Common myeloid progenitor, CD34-positive (primary cell): ENCODE measurements at regions not wholly inside any gene's neighbourhood (a gene's known extent, or its start where the extent isn't known, plus 50 kb on each side); places are given as distances from the start of the nearest gene placed in this dataset.
"Not testable (repeated sequence)": the region's sequence is repeated elsewhere in the genome, so short reads cannot be mapped to it uniquely, and the experiment has no call there.

ENCODE experiments used
- CTCF ChIA-PET: fragments of 350-600 bp; sonication (Branson Sonifier 250); formaldehyde crosslinking; loops from one replicate; lab custom pipeline; 2021; ENCODE audit warnings: antibody characterized with exemption; lab: Charles Lee
- POLR2A ChIA-PET: fragments of 350-600 bp; sonication (Branson Sonifier 250); formaldehyde crosslinking; loops from one replicate; lab custom pipeline; 2021; ENCODE audit warnings: antibody characterized with exemption; lab: Charles Lee
- DNase-seq, 3 donors: peaks; one replicate each; pipeline versions ENCODE4 v3.0.0 to v3.0.0-alpha.2; 2013
- H3K27ac ChIP-seq, 2 experiments: 1 replicate in 1 of 2; 2 replicates in 1 of 2; pipeline ENCODE4 v1.7.0; 2013; ENCODE audit warnings: inconsistent platforms in 2 of 2, low read length in 2 of 2, mild to moderate bottlenecking in 2 of 2, low read depth in 1 of 2, moderate library complexity in 1 of 2; ENCODE audit not compliant: severe bottlenecking in 2 of 2, insufficient read depth in 1 of 2, poor library complexity in 1 of 2
- H3K27me3 ChIP-seq, 5 experiments: replicated peaks in 2 of 5; 1 replicate in 3 of 5; 2 replicates in 2 of 5; pipeline versions ENCODE4 v1.6.1 to v1.7.0; 2013; ENCODE audit warnings: low read length in 4 of 5, mild to moderate bottlenecking in 2 of 5, moderate library complexity in 2 of 5, inconsistent platforms in 1 of 5; ENCODE audit not compliant: insufficient read depth in 5 of 5, control insufficient read depth in 4 of 5
- H3K36me3 ChIP-seq, 4 experiments: 1 replicate in 2 of 4; 2 replicates in 2 of 4; pipeline versions ENCODE4 v1.6.1 to v1.7.0; 2013; ENCODE audit warnings: low read length in 3 of 4, control low read depth in 1 of 4, mild to moderate bottlenecking in 1 of 4; ENCODE audit not compliant: control insufficient read depth in 4 of 4, insufficient read depth in 4 of 4
- H3K4me1 ChIP-seq, 4 experiments: 1 replicate in 3 of 4; 2 replicates in 1 of 4; pipeline versions ENCODE4 v1.6.1 to v1.7.1; 2013; ENCODE audit warnings: low read length in 3 of 4, mild to moderate bottlenecking in 3 of 4, control low read depth in 1 of 4, inconsistent platforms in 1 of 4, moderate library complexity in 1 of 4; ENCODE audit not compliant: control insufficient read depth in 4 of 4, insufficient read depth in 4 of 4; ENCODE audit errors: control extremely low read depth in 1 of 4
- H3K4me3 ChIP-seq, 7 experiments: 1 replicate in 4 of 7; 2 replicates in 3 of 7; pipeline versions ENCODE4 v1.5.1 to v1.7.0; 2013; ENCODE audit warnings: mild to moderate bottlenecking in 7 of 7, low read length in 6 of 7, moderate library complexity in 6 of 7, inconsistent platforms in 2 of 7, low read depth in 2 of 7, control low read depth in 1 of 7; ENCODE audit not compliant: insufficient read depth in 4 of 7, control insufficient read depth in 1 of 7; ENCODE audit errors: extremely low read depth in 1 of 7
- H3K9me3 ChIP-seq, 5 experiments: 1 replicate in 4 of 5; 2 replicates in 1 of 5; pipeline versions ENCODE4 v1.6.1 to v1.7.1; 2013; ENCODE audit warnings: low read length in 4 of 5, mild to moderate bottlenecking in 2 of 5, inconsistent platforms in 1 of 5, low read depth in 1 of 5, moderate library complexity in 1 of 5; ENCODE audit not compliant: control insufficient read depth in 4 of 5, insufficient read depth in 2 of 5; ENCODE audit errors: control extremely low read depth in 1 of 5
- WGBS: methylation state at CpG from one replicate; pipeline ENCODE4 v1.1.5; 2013; ENCODE audit not compliant: insufficient coverage; 5-methylcytosine and 5-hydroxymethylcytosine counted together

- Histone ChIP-seq H3K4me1 (no peaks in the 10 kb centered on the region), H3K9me3 (no peaks in the 10 kb centered on the region), H3K4me3 (no peak overlapping the region), H3K27me3 (no peaks in the 10 kb centered on the region), H3K27ac (no peak overlapping the region), H3K36me3 (no peaks in the 10 kb centered on the region)
- CTCF ChIA-PET = no interaction called here
- POLR2A ChIA-PET = no interaction called here
- no peak for DNase-seq
Measured at GRCh38 chr4:106530821-106531220, 162.2 kb upstream of the GIMD1 start.

GRCh38 chr4:106530024-106530361, 161.4 kb upstream of the GIMD1 start:
- H3K4me1 ChIP-seq = no peaks in the 10 kb centered on the region
- H3K27me3 ChIP-seq = no peaks in the 10 kb centered on the region
- no peaks in the 10 kb centered on the region for H3K9me3 ChIP-seq
- no peaks in the 10 kb centered on the region for H3K36me3 ChIP-seq
- POLR2A ChIA-PET = no interaction called here
- CTCF ChIA-PET = no interaction called here
- DNase-seq = no peak
- no peak overlapping the region for H3K4me3 ChIP-seq
- H3K27ac ChIP-seq = no peak overlapping the region
- WGBS = no CpG with 5 or more reads among the region's 1 CpG

DNA sequence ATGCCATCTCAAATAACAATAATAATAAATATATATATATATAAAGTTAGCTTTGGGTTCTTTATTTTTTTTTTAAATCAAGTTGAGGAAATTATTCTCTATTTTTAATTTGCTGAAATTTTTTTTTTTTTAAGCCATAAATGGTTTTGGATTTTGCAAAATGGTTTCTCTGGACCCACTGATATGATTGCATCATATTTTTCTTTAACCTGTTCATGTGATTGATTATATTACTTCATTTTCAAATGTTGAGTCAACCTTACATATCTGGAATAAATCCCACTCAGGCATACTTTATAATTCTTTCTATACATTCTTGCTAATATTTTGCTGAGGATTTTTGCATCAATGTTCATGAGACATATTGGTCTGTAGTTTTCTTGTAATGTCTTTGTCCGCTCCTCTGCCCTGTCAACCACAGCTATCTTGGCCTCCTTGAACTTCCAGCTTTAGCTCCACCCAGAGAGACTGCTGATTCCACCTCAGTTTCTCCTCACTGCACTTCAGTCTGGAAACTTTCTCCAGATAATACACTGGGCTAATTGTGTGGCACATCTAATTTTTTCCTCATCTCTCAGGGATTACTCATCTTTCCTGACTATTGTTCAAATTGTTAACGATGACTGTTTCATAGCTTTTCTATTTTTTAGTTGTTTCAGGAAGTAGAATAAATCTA, 160.9 kb upstream of the GIMD1 start:
- no peaks in the 10 kb centered on the region for H3K4me1 ChIP-seq
- no peaks in the 10 kb centered on the region for H3K36me3 ChIP-seq
- ChIA-PET POLR2A (no interaction called here), CTCF (no interaction called here)
- no peaks in the 10 kb centered on the region for H3K9me3 ChIP-seq
- no peak overlapping the region for H3K27ac ChIP-seq
- H3K27me3 ChIP-seq = no peaks in the 10 kb centered on the region
- no CpG with 5 or more reads among the region's 2 CpGs for WGBS
- H3K4me3 ChIP-seq = no peak overlapping the region
- DNase-seq = no peak

DNA sequence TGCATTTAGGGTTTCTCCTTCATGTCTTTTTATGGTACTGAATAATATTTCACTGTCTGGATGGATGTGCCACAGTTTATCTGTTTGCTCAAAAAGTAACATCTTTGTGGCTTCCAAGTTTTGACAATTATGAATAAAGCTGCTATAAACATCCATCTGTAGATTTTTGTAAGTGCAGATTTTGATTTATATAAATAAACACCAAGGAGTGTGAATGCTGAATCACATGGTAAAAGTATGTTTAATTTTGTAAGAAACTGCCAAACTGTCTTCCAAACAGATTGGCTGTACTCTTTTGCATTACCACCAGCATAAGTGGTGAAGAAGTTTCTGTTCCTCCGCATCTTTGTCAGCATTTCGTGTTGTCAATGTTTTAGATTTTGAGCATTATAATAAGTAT, 158.7 kb upstream of the GIMD1 start:
- DNase-seq = no peak
- whole genome bisulfite sequencing = no CpG with 5 or more reads among the region's 2 CpGs
- Histone ChIP-seq H3K4me1 (no peaks in the 10 kb centered on the region), H3K9me3 (no peaks in the 10 kb centered on the region), H3K27me3 (no peaks in the 10 kb centered on the region), H3K4me3 (no peak overlapping the region), H3K27ac (no peak overlapping the region), H3K36me3 (no peaks in the 10 kb centered on the region)
- ChIA-PET CTCF (no interaction called here), POLR2A (no interaction called here)

GRCh38 chr4:106525425-106525824, 156.8 kb upstream of the GIMD1 start:
- H3K4me1 ChIP-seq, H3K27ac ChIP-seq, POLR2A ChIA-PET, H3K36me3 ChIP-seq, CTCF ChIA-PET, H3K9me3 ChIP-seq, H3K27me3 ChIP-seq, DNase-seq: not testable (repeated sequence)
- WGBS = 97% methylated on average over 15 of the region's 27 CpGs
- peak overlapping the region in 1 of 7 experiments; percentile 16 for H3K4me3 ChIP-seq

GRCh38 chr4:106524772-106525171, 156.2 kb upstream of the GIMD1 start:
- H3K36me3 ChIP-seq, POLR2A ChIA-PET, H3K9me3 ChIP-seq, H3K4me3 ChIP-seq, H3K27me3 ChIP-seq, CTCF ChIA-PET, DNase-seq, H3K27ac ChIP-seq, H3K4me1 ChIP-seq: not testable (repeated sequence)
- 98% methylated on average over 5 of the region's 8 CpGs for WGBS

GRCh38 chr4:106522839-106523238, 154.3 kb upstream of the GIMD1 start:
- DNase-seq = no peak
- POLR2A ChIA-PET = no interaction called here
- Histone ChIP-seq H3K36me3 (no peaks in the 10 kb centered on the region), H3K27me3 (no peaks in the 10 kb centered on the region), H3K4me3 (no peak overlapping the region), H3K27ac (no peak overlapping the region), H3K4me1 (no peaks in the 10 kb centered on the region), H3K9me3 (peaks cover 0 to 1% (median 0%) of the 10 kb centered on the region in 5 experiments)
- CTCF ChIA-PET = interaction anchor here (1.1 kb wide), 1 partner anchor 18 kb away, joined by 3 read pairs; no protein-coding TSS in a partner anchor
- WGBS = 100% methylated on average over 4 of the region's 8 CpGs
